Mesendoderm (in vitro differentiated cells): ENCODE measurements at regions not wholly inside any gene's neighbourhood (a gene's known extent, or its start where the extent isn't known, plus 50 kb on each side); places are given as distances from the start of the nearest gene placed in this dataset.
A peak's percentile ranks its signal among the peaks of the same experiment; 100 is the strongest.
"Not testable (repeated sequence)": the region's sequence is repeated elsewhere in the genome, so short reads cannot be mapped to it uniquely, and the experiment has no call there.

Source experiments
- DNase-seq: peaks from one replicate; pipeline ENCODE4 v3.0.0; 2013
- H2AK5ac ChIP-seq: 2 replicates; pipeline ENCODE4 v1.6.1; 2013; ENCODE audit warnings: low read length, inconsistent platforms
- H2BK120ac ChIP-seq: 2 replicates; pipeline ENCODE4 v1.6.1; 2013; ENCODE audit warnings: low read depth, mild to moderate bottlenecking, low read length, moderate library complexity, mixed read lengths
- H2BK15ac ChIP-seq: replicated peaks from 2 replicates; pipeline ENCODE4 v1.6.1; 2013; ENCODE audit warnings: low read depth, mild to moderate bottlenecking, moderate library complexity
- H2BK5ac ChIP-seq: 2 replicates; pipeline ENCODE4 v1.6.1; 2013; ENCODE audit warnings: low read length, inconsistent platforms
- H3K18ac ChIP-seq: 2 replicates; pipeline ENCODE4 v1.6.1; 2013; ENCODE audit warnings: mild to moderate bottlenecking, low read length, mixed read lengths
- H3K23ac ChIP-seq: one replicate; pipeline ENCODE4 v1.6.1; 2013; ENCODE audit warnings: low read length
- H3K27ac ChIP-seq: 2 replicates; pipeline ENCODE4 v1.5.1; 2013; ENCODE audit warnings: low read depth, mild to moderate bottlenecking, inconsistent platforms, low read length, moderate library complexity
- H3K27me3 ChIP-seq: 2 replicates; pipeline ENCODE4 v1.6.1; 2013; ENCODE audit warnings: low read length, control low read depth, mild to moderate bottlenecking, inconsistent platforms; ENCODE audit not compliant: insufficient read depth, poor library complexity
- H3K36me3 ChIP-seq: 2 replicates; pipeline ENCODE4 v1.6.1; 2013; ENCODE audit warnings: low read length, inconsistent platforms; ENCODE audit not compliant: control insufficient read depth, insufficient read depth
- H3K4ac ChIP-seq: one replicate; pipeline ENCODE4 v1.6.1; 2013; ENCODE audit warnings: low read depth, mild to moderate bottlenecking, low read length, moderate library complexity
- H3K4me1 ChIP-seq: 2 replicates; pipeline ENCODE4 v1.6.1; 2013; ENCODE audit warnings: low read depth, low read length, inconsistent platforms; ENCODE audit not compliant: control insufficient read depth
- H3K4me2 ChIP-seq: 2 replicates; pipeline ENCODE4 v1.6.1; 2013; ENCODE audit warnings: low read length
- H3K4me3 ChIP-seq: 2 replicates; pipeline ENCODE4 v1.5.1; 2013; ENCODE audit warnings: mild to moderate bottlenecking, low read length
- H3K56ac ChIP-seq: one replicate; pipeline ENCODE4 v1.6.1; 2013; ENCODE audit warnings: low read length
- H3K79me1 ChIP-seq: 2 replicates; pipeline ENCODE4 v1.6.1; 2013; ENCODE audit warnings: low read length, inconsistent platforms
- H3K79me2 ChIP-seq: 2 replicates; pipeline ENCODE4 v1.6.1; 2013; ENCODE audit warnings: mild to moderate bottlenecking, low read length; ENCODE audit not compliant: control insufficient read depth, insufficient read depth
- H3K9ac ChIP-seq: 2 replicates; pipeline ENCODE4 v1.6.1; 2013; ENCODE audit warnings: low read length, inconsistent platforms
- H4K5ac ChIP-seq: one replicate; pipeline ENCODE4 v1.6.1; 2013; ENCODE audit warnings: low read length
- H4K8ac ChIP-seq: one replicate; pipeline ENCODE4 v1.6.1; 2013; ENCODE audit warnings: low read depth, mild to moderate bottlenecking, control low read depth, low read length, moderate library complexity
- WGBS: extraction: QIAGEN DNeasy Blood & Tissue Kit; methylation state at CpG from one replicate; pipeline ENCODE4 v1.1.7; 2013; ENCODE audit warnings: low lambda C conversion rate, missing lambda C conversion rate; ENCODE audit not compliant: insufficient coverage; ENCODE audit errors: extremely low coverage; 5-methylcytosine and 5-hydroxymethylcytosine counted together

DNA sequence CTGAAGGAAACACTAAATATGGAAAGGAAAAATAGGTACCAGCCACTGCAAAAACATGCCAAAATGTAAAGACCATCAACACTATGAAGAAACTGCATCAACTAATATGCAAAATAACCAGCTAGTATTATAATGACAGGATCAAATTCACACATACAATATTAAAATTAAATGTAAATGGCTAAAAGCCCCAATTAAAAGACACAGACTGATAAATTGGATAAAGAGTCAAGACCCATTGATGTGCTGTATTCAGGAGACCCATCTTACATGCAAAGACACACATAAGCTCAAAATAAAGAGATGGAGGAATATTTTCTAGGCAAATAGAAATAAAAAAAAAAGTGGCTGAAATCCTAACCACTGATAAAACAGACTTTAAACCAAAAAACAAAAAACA lies 427.5 kb upstream of the ADGRB3 start:
- H3K9ac ChIP-seq, H3K27ac ChIP-seq, H2BK15ac ChIP-seq, H3K79me2 ChIP-seq, H3K18ac ChIP-seq, H3K4me1 ChIP-seq, DNase-seq, H3K23ac ChIP-seq, H2AK5ac ChIP-seq, H3K36me3 ChIP-seq, H4K5ac ChIP-seq, H3K27me3 ChIP-seq, H2BK5ac ChIP-seq, H4K8ac ChIP-seq, H3K4ac ChIP-seq, H3K56ac ChIP-seq, H2BK120ac ChIP-seq, H3K4me3 ChIP-seq, H3K79me1 ChIP-seq, H3K4me2 ChIP-seq: not testable (repeated sequence)

DNA sequence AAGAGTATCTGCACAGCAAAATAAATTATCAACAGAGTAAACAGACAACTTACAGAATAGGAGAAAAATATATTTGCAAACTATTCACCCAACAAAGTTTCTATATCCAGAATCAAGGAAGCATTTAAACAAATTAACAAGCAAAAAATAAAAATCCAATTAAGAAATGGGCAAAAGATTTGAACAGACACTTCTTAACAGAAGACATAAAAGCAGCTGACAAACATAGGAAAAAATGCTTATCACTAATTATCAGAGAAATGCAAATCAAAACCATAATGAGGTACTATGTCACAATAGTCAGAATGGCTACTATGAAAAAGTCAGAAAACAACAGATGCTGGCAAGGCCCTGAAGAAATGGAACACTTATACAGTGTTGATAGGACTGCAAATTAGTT lies 434.2 kb upstream of the ADGRB3 start:
- no peak overlapping the region for H3K4ac ChIP-seq
- no peak overlapping the region for H2BK15ac ChIP-seq
- no peak overlapping the region for H4K5ac ChIP-seq
- no peaks in the 10 kb centered on the region for H3K79me1 ChIP-seq
- no peak for DNase-seq
- no peak overlapping the region for H2BK5ac ChIP-seq
- no peak overlapping the region for H3K23ac ChIP-seq
- H2AK5ac ChIP-seq = no peak overlapping the region
- no peak overlapping the region for H3K9ac ChIP-seq
- no peak overlapping the region for H3K4me2 ChIP-seq
- no peaks in the 10 kb centered on the region for H3K36me3 ChIP-seq
- H2BK120ac ChIP-seq = no peak overlapping the region
- H3K27me3 ChIP-seq = no peaks in the 10 kb centered on the region
- H3K18ac ChIP-seq = no peak overlapping the region
- no peaks in the 10 kb centered on the region for H3K4me1 ChIP-seq
- H4K8ac ChIP-seq = no peak overlapping the region
- H3K27ac ChIP-seq = no peak overlapping the region
- H3K56ac ChIP-seq = no peak overlapping the region
- no peak overlapping the region for H3K4me3 ChIP-seq
- H3K79me2 ChIP-seq = no peaks in the 10 kb centered on the region

DNA sequence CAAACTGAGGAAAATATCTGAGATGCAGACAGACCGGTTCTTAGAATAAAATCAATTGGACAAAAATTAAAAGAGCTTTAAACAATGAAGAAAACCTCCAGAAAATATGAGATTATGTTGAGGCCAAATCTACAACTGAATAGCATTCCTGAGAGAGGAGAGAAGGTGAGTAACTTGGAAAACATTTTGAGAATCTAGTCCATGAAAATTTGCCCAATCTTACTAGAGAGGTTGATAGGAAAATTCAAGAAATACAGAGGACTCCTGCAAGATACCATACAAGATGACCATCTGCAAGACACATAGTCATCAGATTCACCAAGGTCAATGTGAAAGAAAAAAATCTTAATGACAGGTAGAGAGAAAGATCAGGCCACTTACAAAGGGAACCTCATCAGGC lies 437.7 kb upstream of the ADGRB3 start:
- no peaks in the 10 kb centered on the region for H3K27me3 ChIP-seq
- no peak overlapping the region for H3K56ac ChIP-seq
- H3K23ac ChIP-seq = no peak overlapping the region
- no CpG with 5 or more reads among the region's 1 CpG for WGBS
- H3K79me2 ChIP-seq = no peaks in the 10 kb centered on the region
- no peak overlapping the region for H3K4me2 ChIP-seq
- H3K4me1 ChIP-seq = no peaks in the 10 kb centered on the region
- no peak overlapping the region for H3K4ac ChIP-seq
- no peak overlapping the region for H3K9ac ChIP-seq
- H3K79me1 ChIP-seq = no peaks in the 10 kb centered on the region
- no peak overlapping the region for H2AK5ac ChIP-seq
- no peak overlapping the region for H3K27ac ChIP-seq
- no peaks in the 10 kb centered on the region for H3K36me3 ChIP-seq
- no peak overlapping the region for H2BK120ac ChIP-seq
- no peak overlapping the region for H4K8ac ChIP-seq
- H4K5ac ChIP-seq = no peak overlapping the region
- H2BK5ac ChIP-seq = no peak overlapping the region
- H3K18ac ChIP-seq = no peak overlapping the region
- no peak overlapping the region for H3K4me3 ChIP-seq
- no peak overlapping the region for H2BK15ac ChIP-seq
- no peak for DNase-seq

DNA sequence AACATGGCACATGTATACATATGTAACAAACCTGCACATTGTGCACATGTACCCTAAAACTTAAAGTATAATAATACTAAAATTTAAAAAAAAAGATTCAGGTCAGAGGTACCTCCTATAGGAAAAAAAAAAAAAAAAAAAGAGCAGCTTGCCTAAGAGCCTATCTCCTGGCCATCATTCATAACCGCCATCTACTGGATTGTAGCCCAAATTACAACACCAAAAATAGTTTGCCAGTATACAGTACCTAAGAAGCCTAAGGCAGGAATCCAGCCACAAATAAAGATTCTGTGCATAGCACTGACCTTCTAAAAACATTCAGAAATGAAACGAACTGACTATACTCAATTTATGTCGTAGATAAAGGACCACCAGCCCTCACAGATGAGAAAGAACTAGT lies 438.4 kb upstream of the ADGRB3 start:
- Histone ChIP-seq H3K18ac (no peak overlapping the region), H2BK120ac (no peak overlapping the region), H4K8ac (no peak overlapping the region), H3K9ac (no peak overlapping the region), H3K4me1 (no peaks in the 10 kb centered on the region), H3K27me3 (no peaks in the 10 kb centered on the region), H3K56ac (no peak overlapping the region), H3K79me2 (no peaks in the 10 kb centered on the region), H3K4ac (no peak overlapping the region), H2BK5ac (no peak overlapping the region), H2BK15ac (no peak overlapping the region), H3K4me2 (no peak overlapping the region), H3K79me1 (no peaks in the 10 kb centered on the region), H4K5ac (no peak overlapping the region), H3K4me3 (no peak overlapping the region), H3K23ac (no peak overlapping the region), H3K36me3 (no peaks in the 10 kb centered on the region), H2AK5ac (no peak overlapping the region), H3K27ac (no peak overlapping the region)
- peak; percentile 72 for DNase-seq
- WGBS = no CpG with 5 or more reads among the region's 3 CpGs

DNA sequence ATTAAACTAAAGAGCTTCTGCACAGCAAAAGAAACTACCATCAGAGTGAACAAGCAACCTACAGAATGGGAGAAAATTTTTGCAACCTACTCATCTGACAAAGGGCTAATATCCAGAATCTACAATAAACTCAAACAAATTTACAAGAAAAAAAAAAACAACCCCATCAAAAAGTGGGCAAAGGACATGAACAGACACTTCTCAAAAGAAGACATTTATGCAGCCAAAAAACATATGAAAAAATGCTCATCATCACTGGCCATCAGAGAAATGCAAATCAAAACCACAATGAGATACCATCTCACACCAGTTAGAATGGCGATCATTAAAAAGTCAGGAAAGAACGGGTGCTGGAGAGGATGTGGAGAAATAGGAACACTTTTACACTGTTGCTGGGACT lies 439.3 kb upstream of the ADGRB3 start:
- DNase-seq, H3K79me2 ChIP-seq, H3K4me1 ChIP-seq, H3K27ac ChIP-seq, H2BK120ac ChIP-seq, H3K18ac ChIP-seq, H3K23ac ChIP-seq, H4K8ac ChIP-seq, H2BK5ac ChIP-seq, H3K4ac ChIP-seq, H3K9ac ChIP-seq, H3K79me1 ChIP-seq, H4K5ac ChIP-seq, H2BK15ac ChIP-seq, H3K56ac ChIP-seq, H3K27me3 ChIP-seq, H3K4me3 ChIP-seq, H3K36me3 ChIP-seq, H3K4me2 ChIP-seq, H2AK5ac ChIP-seq: not testable (repeated sequence)
- WGBS = no CpG with 5 or more reads among the region's 2 CpGs

DNA sequence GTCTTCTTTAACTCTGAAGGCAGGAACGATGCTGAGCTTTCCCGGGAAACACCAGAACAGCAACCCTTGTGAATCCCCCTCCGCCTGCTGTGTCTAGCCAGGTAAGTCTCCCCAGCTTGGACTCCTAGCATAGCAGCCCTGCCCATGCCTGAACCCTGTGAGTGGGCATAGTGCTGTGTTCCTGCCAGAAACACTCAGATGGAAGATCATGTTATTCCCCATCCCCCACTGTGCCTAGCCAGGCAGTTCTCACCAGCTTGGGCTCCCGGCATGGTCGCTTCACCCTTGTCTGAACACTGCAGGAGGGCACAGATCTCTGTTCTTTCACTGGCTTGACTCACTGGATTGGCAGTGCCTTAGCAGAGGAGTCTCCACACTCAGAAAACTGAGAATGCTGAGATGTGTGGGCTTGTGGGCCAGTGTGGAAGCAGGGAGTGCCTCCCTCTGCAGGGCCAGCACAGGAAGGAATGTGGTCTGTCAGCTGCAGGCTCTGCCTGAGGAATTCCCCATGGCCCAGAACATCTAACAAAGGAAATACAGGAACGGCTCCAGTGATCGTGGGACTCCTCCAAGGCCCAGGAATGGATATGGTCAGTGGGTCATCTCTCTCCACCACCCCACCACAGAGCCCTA lies 440.1 kb upstream of the ADGRB3 start:
- H4K5ac ChIP-seq = no peak overlapping the region
- H2BK15ac ChIP-seq = no peak overlapping the region
- no peaks in the 10 kb centered on the region for H3K36me3 ChIP-seq
- no peak overlapping the region for H2BK120ac ChIP-seq
- no peak overlapping the region for H3K4me2 ChIP-seq
- H3K23ac ChIP-seq = no peak overlapping the region
- no peak overlapping the region for H3K4me3 ChIP-seq
- H3K18ac ChIP-seq = no peak overlapping the region
- H3K56ac ChIP-seq = peak overlapping the region; percentile 34
- H3K27ac ChIP-seq = no peak overlapping the region
- peak; percentile 11 for DNase-seq
- H2AK5ac ChIP-seq = peak overlapping the region; percentile 74
- H3K79me2 ChIP-seq = no peaks in the 10 kb centered on the region
- no peaks in the 10 kb centered on the region for H3K79me1 ChIP-seq
- H3K4me1 ChIP-seq = no peaks in the 10 kb centered on the region
- no peak overlapping the region for H2BK5ac ChIP-seq
- no peak overlapping the region for H3K4ac ChIP-seq
- no peaks in the 10 kb centered on the region for H3K27me3 ChIP-seq
- no peak overlapping the region for H4K8ac ChIP-seq
- WGBS = no CpG with 5 or more reads among the region's 7 CpGs
- H3K9ac ChIP-seq = no peak overlapping the region
